WTC11 (cell line): ENCODE measurements at regions not wholly inside any gene's neighbourhood (a gene's known extent, or its start where the extent isn't known, plus 50 kb on each side); places are given as distances from the start of the nearest gene placed in this dataset.

ENCODE experiments used
- TEAD4 ChIP-seq: sonication (generic); formaldehyde crosslinking; IDR thresholded peaks from 2 replicates; pipeline ENCODE4 v1.8.0; 2022; ENCODE audit warnings: mild to moderate bottlenecking, missing genetic modification reagents
- TF ChIP-seq, protein P1 (sequence below): sonication (generic); formaldehyde crosslinking; IDR thresholded peaks from 2 replicates; pipeline ENCODE4 v1.8.1; 2022; ENCODE audit warnings: low read depth, mild to moderate bottlenecking, moderate library complexity, missing genetic modification reagents, borderline replicate concordance
- TF ChIP-seq, protein P2 (sequence below): fragments of 200-600 bp; IDR thresholded peaks from 2 replicates; pipeline ENCODE4 v1.8.0; 2022; ENCODE audit warnings: antibody characterized with exemption
- TF ChIP-seq, protein P3 (sequence below): sonication (generic); formaldehyde crosslinking; IDR thresholded peaks from 2 replicates; pipeline ENCODE4 v1.8.1; 2023; ENCODE audit warnings: mild to moderate bottlenecking, missing genetic modification reagents, borderline replicate concordance
- TF ChIP-seq, protein P4 (sequence below): sonication (generic); formaldehyde crosslinking; IDR thresholded peaks from 2 replicates; pipeline ENCODE4 v1.8.1; 2023; ENCODE audit warnings: mild to moderate bottlenecking, missing genetic modification reagents, moderate library complexity
- TF ChIP-seq, protein P5 (sequence below): sonication (generic); formaldehyde crosslinking; IDR thresholded peaks from 2 replicates; pipeline ENCODE4 v1.8.0; 2022; ENCODE audit warnings: missing genetic modification reagents

DNA sequence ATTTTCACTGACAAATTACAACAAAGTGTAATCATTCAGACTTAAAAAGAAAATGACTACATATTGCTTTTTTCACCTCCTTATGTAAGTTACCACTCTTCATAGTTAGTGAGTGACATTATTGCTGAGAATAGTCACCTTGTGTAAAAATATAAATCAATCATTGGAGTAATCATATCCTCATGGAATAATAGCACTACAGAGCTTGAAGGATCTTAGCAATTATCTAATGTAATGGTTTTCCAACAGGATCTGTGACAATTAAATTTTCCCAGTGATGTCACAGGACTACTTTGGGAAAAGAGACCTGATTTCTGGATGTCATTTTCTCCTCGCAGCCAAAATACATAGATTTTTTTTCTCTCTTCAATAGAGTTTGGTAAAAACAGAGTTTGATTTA, 833.0 kb upstream of the PCDH9 start:
- TF ChIP-seq, protein P1, sequence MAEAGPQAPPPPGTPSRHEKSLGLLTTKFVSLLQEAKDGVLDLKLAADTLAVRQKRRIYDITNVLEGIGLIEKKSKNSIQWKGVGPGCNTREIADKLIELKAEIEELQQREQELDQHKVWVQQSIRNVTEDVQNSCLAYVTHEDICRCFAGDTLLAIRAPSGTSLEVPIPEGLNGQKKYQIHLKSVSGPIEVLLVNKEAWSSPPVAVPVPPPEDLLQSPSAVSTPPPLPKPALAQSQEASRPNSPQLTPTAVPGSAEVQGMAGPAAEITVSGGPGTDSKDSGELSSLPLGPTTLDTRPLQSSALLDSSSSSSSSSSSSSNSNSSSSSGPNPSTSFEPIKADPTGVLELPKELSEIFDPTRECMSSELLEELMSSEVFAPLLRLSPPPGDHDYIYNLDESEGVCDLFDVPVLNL (CRISPR knock-in tag) = no peak
- TF ChIP-seq, protein P2, sequence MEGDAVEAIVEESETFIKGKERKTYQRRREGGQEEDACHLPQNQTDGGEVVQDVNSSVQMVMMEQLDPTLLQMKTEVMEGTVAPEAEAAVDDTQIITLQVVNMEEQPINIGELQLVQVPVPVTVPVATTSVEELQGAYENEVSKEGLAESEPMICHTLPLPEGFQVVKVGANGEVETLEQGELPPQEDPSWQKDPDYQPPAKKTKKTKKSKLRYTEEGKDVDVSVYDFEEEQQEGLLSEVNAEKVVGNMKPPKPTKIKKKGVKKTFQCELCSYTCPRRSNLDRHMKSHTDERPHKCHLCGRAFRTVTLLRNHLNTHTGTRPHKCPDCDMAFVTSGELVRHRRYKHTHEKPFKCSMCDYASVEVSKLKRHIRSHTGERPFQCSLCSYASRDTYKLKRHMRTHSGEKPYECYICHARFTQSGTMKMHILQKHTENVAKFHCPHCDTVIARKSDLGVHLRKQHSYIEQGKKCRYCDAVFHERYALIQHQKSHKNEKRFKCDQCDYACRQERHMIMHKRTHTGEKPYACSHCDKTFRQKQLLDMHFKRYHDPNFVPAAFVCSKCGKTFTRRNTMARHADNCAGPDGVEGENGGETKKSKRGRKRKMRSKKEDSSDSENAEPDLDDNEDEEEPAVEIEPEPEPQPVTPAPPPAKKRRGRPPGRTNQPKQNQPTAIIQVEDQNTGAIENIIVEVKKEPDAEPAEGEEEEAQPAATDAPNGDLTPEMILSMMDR = no peak
- TF ChIP-seq, protein P3, sequence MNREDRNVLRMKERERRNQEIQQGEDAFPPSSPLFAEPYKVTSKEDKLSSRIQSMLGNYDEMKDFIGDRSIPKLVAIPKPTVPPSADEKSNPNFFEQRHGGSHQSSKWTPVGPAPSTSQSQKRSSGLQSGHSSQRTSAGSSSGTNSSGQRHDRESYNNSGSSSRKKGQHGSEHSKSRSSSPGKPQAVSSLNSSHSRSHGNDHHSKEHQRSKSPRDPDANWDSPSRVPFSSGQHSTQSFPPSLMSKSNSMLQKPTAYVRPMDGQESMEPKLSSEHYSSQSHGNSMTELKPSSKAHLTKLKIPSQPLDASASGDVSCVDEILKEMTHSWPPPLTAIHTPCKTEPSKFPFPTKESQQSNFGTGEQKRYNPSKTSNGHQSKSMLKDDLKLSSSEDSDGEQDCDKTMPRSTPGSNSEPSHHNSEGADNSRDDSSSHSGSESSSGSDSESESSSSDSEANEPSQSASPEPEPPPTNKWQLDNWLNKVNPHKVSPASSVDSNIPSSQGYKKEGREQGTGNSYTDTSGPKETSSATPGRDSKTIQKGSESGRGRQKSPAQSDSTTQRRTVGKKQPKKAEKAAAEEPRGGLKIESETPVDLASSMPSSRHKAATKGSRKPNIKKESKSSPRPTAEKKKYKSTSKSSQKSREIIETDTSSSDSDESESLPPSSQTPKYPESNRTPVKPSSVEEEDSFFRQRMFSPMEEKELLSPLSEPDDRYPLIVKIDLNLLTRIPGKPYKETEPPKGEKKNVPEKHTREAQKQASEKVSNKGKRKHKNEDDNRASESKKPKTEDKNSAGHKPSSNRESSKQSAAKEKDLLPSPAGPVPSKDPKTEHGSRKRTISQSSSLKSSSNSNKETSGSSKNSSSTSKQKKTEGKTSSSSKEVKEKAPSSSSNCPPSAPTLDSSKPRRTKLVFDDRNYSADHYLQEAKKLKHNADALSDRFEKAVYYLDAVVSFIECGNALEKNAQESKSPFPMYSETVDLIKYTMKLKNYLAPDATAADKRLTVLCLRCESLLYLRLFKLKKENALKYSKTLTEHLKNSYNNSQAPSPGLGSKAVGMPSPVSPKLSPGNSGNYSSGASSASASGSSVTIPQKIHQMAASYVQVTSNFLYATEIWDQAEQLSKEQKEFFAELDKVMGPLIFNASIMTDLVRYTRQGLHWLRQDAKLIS (CRISPR knock-in tag) = no peak
- TF ChIP-seq, protein P4, sequence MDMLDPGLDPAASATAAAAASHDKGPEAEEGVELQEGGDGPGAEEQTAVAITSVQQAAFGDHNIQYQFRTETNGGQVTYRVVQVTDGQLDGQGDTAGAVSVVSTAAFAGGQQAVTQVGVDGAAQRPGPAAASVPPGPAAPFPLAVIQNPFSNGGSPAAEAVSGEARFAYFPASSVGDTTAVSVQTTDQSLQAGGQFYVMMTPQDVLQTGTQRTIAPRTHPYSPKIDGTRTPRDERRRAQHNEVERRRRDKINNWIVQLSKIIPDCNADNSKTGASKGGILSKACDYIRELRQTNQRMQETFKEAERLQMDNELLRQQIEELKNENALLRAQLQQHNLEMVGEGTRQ = no peak
- TF ChIP-seq, protein P5, sequence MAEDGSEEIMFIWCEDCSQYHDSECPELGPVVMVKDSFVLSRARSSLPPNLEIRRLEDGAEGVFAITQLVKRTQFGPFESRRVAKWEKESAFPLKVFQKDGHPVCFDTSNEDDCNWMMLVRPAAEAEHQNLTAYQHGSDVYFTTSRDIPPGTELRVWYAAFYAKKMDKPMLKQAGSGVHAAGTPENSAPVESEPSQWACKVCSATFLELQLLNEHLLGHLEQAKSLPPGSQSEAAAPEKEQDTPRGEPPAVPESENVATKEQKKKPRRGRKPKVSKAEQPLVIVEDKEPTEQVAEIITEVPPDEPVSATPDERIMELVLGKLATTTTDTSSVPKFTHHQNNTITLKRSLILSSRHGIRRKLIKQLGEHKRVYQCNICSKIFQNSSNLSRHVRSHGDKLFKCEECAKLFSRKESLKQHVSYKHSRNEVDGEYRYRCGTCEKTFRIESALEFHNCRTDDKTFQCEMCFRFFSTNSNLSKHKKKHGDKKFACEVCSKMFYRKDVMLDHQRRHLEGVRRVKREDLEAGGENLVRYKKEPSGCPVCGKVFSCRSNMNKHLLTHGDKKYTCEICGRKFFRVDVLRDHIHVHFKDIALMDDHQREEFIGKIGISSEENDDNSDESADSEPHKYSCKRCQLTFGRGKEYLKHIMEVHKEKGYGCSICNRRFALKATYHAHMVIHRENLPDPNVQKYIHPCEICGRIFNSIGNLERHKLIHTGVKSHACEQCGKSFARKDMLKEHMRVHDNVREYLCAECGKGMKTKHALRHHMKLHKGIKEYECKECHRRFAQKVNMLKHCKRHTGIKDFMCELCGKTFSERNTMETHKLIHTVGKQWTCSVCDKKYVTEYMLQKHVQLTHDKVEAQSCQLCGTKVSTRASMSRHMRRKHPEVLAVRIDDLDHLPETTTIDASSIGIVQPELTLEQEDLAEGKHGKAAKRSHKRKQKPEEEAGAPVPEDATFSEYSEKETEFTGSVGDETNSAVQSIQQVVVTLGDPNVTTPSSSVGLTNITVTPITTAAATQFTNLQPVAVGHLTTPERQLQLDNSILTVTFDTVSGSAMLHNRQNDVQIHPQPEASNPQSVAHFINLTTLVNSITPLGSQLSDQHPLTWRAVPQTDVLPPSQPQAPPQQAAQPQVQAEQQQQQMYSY (CRISPR knock-in tag) = no peak
- no peak for TF ChIP-seq TEAD4 (CRISPR knock-in tag)
